ENCODE measurements at regions not wholly inside any gene's neighbourhood (a gene's known extent, or its start where the extent isn't known, plus 50 kb on each side); places are given as distances from the start of the nearest gene placed in this dataset.

DNA sequence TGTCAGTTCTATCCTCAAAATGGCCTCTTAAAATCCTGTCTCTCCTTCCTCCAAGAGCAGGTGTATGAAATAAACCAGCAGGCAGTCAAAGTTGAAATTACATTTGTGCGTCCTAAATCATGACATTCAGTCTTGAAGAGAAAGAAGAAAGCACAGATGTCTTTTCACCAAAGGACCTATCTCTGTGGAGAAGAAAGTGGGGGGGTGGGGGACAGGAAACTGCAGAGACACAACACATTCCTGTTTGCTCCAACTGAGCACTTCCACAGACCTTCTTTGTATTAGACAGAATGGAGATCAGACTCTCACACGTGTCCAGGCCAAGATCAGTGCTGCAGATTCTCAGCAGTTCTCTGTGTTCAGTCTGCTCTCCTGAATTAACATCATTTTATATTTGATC is 471.9 kb upstream of the RGMB start:
- no peak for TF ChIP-seq RARB (CRISPR knock-in tag; IDR thresholded peaks at IDR 0.05)
- no peak for TF ChIP-seq TOX (CRISPR knock-in tag; IDR thresholded peaks at IDR 0.05; ENCODE audit: borderline replicate concordance)
- TF ChIP-seq PPARA (CRISPR knock-in tag; IDR thresholded peaks at IDR 0.05; ENCODE audit: borderline replicate concordance) = no peak
- no peak for TF ChIP-seq ZFP30 (CRISPR knock-in tag; IDR thresholded peaks at IDR 0.05)
- TF ChIP-seq CSRNP3 (CRISPR knock-in tag; IDR thresholded peaks at IDR 0.05) = no peak
- TF ChIP-seq BACH2 (CRISPR knock-in tag; IDR thresholded peaks at IDR 0.05; ENCODE audit: borderline replicate concordance) = no peak
- no peak for TF ChIP-seq SNAI2 (CRISPR knock-in tag; IDR thresholded peaks at IDR 0.05)
- TF ChIP-seq CREB5 (CRISPR knock-in tag; IDR thresholded peaks at IDR 0.05; ENCODE audit: low read depth) = no peak
- no peak for TF ChIP-seq GLIS3 (CRISPR knock-in tag; IDR thresholded peaks at IDR 0.05)
- TF ChIP-seq ESRRG (CRISPR knock-in tag; IDR thresholded peaks at IDR 0.05) = no peak
- TF ChIP-seq ZNF565 (CRISPR knock-in tag; conservative IDR thresholded peaks at IDR 0.05; ENCODE audit: low read depth) = no peak
- ATAC-seq = no peak

DNA sequence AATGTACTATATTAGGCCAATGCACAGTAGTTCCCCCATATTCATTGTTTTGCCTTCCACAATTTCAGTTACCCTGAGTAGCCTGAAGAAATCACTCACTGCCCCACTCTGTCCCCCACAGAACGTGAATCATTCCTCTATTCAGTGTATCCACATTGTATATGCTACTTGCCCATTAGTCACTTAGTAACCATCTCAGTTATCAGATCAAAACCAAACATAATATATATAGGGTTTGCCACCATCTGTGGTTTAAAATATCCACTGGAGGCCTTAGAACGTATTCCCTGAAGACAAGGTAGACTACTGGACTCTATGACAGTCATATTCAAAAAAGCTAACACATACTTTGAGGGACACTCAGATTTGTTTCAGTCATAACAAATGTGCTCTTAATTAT is 465.7 kb upstream of the RGMB start:
- peak; percentile 59 for ATAC-seq
- TF ChIP-seq SNAI2 (CRISPR knock-in tag; IDR thresholded peaks at IDR 0.05) (no peak), ISL1 (CRISPR knock-in tag; IDR thresholded peaks at IDR 0.05) (peak; percentile 37; the same call in 1 of the 2 replicates)

DNA sequence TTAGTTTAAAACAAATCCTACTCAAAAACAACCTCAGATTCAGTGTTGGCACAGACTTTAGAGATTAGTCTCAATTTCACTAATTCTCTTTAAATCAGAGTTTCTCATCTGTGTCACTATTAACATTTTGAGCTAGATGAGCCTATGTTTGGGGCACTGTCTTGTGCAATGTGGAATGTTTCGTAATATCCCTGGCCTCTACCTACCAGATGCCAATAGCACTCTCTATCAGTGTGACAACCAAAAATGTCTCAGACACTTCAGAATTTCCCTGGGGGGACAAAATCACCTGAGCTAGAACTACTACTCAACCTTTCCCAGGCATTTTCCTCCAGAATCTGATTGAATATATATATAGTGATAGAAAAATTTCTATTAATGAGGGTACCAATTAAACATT is 465.2 kb upstream of the RGMB start:
- no peak for ATAC-seq
- no peak for TF ChIP-seq RARB (CRISPR knock-in tag; IDR thresholded peaks at IDR 0.05)
- no peak for TF ChIP-seq ZC3H10 (CRISPR knock-in tag; IDR thresholded peaks at IDR 0.05)
- no peak for TF ChIP-seq GLIS3 (CRISPR knock-in tag; IDR thresholded peaks at IDR 0.05)
- no peak for TF ChIP-seq TOX (CRISPR knock-in tag; IDR thresholded peaks at IDR 0.05; ENCODE audit: borderline replicate concordance)
- TF ChIP-seq CSDC2 (CRISPR knock-in tag; IDR thresholded peaks at IDR 0.05) = no peak
- TF ChIP-seq ZFP30 (CRISPR knock-in tag; IDR thresholded peaks at IDR 0.05) = no peak
- TF ChIP-seq POU6F1 (CRISPR knock-in tag; IDR thresholded peaks at IDR 0.05; ENCODE audit: borderline replicate concordance, low read depth) = no peak
- TF ChIP-seq CSRNP3 (CRISPR knock-in tag; IDR thresholded peaks at IDR 0.05) = no peak
- TF ChIP-seq PATZ1 (CRISPR knock-in tag; IDR thresholded peaks at IDR 0.05; ENCODE audit: borderline replicate concordance) = no peak
- TF ChIP-seq BACH2 (CRISPR knock-in tag; IDR thresholded peaks at IDR 0.05; ENCODE audit: borderline replicate concordance) = no peak
- TF ChIP-seq TSHZ2 (CRISPR knock-in tag; IDR thresholded peaks at IDR 0.05) = no peak
- TF ChIP-seq CREB5 (CRISPR knock-in tag; IDR thresholded peaks at IDR 0.05; ENCODE audit: low read depth) = no peak
- no peak for TF ChIP-seq TCF4 (CRISPR knock-in tag; IDR thresholded peaks at IDR 0.05; ENCODE audit: borderline replicate concordance)
- TF ChIP-seq ZFP3 (CRISPR knock-in tag; IDR thresholded peaks at IDR 0.05) = no peak
- TF ChIP-seq ZNF565 (CRISPR knock-in tag; conservative IDR thresholded peaks at IDR 0.05; ENCODE audit: low read depth) = no peak
- no peak for TF ChIP-seq SNAI2 (CRISPR knock-in tag; IDR thresholded peaks at IDR 0.05)
